ENCODE measurements at regions not wholly inside any gene's neighbourhood (a gene's known extent, or its start where the extent isn't known, plus 50 kb on each side); places are given as distances from the start of the nearest gene placed in this dataset.

DNA sequence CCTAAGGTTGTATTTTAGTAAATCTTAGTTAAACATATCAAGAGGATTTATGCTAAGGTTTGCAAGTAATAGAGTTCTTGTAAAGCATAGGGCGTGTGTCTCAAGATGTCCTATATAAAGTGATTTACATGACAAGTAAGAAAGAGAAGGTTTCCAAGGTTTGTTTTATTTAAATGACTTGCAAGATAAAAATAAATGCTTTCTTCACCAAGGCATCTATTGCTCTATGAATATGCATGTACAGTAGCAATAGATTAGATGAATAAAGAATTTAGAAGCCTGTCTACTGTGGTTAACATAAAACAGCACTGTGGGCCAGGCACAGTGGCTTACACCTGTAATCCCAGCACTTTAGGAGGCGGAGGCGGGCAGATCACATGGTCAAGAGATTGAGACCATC is 466.4 kb upstream of the IL12A start:
- TF ChIP-seq, protein P1, sequence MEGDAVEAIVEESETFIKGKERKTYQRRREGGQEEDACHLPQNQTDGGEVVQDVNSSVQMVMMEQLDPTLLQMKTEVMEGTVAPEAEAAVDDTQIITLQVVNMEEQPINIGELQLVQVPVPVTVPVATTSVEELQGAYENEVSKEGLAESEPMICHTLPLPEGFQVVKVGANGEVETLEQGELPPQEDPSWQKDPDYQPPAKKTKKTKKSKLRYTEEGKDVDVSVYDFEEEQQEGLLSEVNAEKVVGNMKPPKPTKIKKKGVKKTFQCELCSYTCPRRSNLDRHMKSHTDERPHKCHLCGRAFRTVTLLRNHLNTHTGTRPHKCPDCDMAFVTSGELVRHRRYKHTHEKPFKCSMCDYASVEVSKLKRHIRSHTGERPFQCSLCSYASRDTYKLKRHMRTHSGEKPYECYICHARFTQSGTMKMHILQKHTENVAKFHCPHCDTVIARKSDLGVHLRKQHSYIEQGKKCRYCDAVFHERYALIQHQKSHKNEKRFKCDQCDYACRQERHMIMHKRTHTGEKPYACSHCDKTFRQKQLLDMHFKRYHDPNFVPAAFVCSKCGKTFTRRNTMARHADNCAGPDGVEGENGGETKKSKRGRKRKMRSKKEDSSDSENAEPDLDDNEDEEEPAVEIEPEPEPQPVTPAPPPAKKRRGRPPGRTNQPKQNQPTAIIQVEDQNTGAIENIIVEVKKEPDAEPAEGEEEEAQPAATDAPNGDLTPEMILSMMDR (IDR thresholded peaks at IDR 0.05; ENCODE audit: control insufficient read depth, insufficient read depth, low read depth, low read length, missing control alignments), result no peak
- no peak overlapping the region for H3K4me3 ChIP-seq (ENCODE audit: control insufficient read depth, low read depth, low read length)

GRCh38 chr3:159528251-159528895 is 460.3 kb upstream of the IL12A start:
- TF ChIP-seq, protein P1 (IDR thresholded peaks at IDR 0.05; ENCODE audit: control insufficient read depth, insufficient read depth, low read depth, low read length, missing control alignments), result no peak

More for the DNA sequence above, 466.4 kb upstream of the IL12A start:
- DNase-seq (ENCODE audit: low read depth), result no peak

GRCh38 chr3:159532577-159532976 is 456.1 kb upstream of the IL12A start:
- DNase-seq (ENCODE audit: low read depth), result no peak
- TF ChIP-seq, protein P1 (IDR thresholded peaks at IDR 0.05; ENCODE audit: control insufficient read depth, insufficient read depth, low read depth, low read length, missing control alignments), result no peak

More at GRCh38 chr3:159528251-159528895, 460.3 kb upstream of the IL12A start:
- H3K4me3 ChIP-seq (ENCODE audit: control insufficient read depth, low read depth, low read length), result no peak overlapping the region
- no peak for DNase-seq (ENCODE audit: low read depth)

GRCh38 chr3:159534496-159534895 is 454.1 kb upstream of the IL12A start:
- TF ChIP-seq, protein P1 (IDR thresholded peaks at IDR 0.05; ENCODE audit: control insufficient read depth, insufficient read depth, low read depth, low read length, missing control alignments), result no peak
- no peak for DNase-seq (ENCODE audit: low read depth)
- no peak overlapping the region for H3K4me3 ChIP-seq (ENCODE audit: control insufficient read depth, low read depth, low read length)

More at GRCh38 chr3:159532577-159532976, 456.1 kb upstream of the IL12A start:
- H3K4me3 ChIP-seq (ENCODE audit: control insufficient read depth, low read depth, low read length), result no peak overlapping the region

DNA sequence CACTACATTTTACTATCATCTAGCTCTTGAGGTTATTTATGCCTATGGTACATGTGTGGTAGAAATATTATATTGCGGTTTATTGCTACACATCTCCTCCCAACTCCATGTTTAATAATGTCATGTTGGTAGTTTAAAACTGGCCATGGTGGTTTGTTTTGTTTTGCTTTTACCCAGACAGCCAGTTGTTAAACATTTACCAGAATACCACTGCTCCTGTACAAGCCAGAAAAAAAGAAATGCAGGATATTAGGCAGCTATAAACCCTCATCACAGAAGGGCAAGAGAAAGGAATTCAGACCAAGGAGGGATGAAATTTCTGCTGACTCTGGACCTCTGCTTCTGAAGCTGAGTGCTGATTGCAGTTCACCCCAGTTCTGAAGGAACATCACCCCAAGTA is 451.8 kb upstream of the IL12A start:
- H3K4me3 ChIP-seq (ENCODE audit: control insufficient read depth, low read depth, low read length), result no peak overlapping the region
- TF ChIP-seq, protein P1 (IDR thresholded peaks at IDR 0.05; ENCODE audit: control insufficient read depth, insufficient read depth, low read depth, low read length, missing control alignments), result no peak
- no peak for DNase-seq (ENCODE audit: low read depth)

DNA sequence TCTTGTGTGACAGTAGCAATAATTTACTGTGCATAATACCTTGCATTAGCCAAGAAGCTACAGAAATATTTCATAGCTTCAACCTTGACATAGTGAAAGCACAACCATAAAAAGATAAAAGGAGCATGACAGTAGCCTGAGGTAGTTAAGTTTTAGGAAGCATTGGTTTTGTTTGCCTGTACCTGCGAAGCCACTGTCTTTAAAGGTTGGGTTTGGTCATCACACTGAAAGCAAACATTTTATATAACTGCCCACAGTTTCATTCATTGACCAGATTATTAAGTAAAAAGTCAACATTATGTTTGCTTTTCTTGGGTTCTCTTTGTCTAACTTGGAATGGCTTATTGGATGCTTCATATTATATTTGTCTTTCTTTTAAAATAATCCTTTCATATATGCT is 450.1 kb upstream of the IL12A start:
- no peak overlapping the region for H3K4me3 ChIP-seq (ENCODE audit: control insufficient read depth, low read depth, low read length)
- TF ChIP-seq, protein P1 (IDR thresholded peaks at IDR 0.05; ENCODE audit: control insufficient read depth, insufficient read depth, low read depth, low read length, missing control alignments), result no peak
- DNase-seq (ENCODE audit: low read depth), result no peak
